HG03159 (cell line): ENCODE measurements at regions not wholly inside any gene's neighbourhood (a gene's known extent, or its start where the extent isn't known, plus 50 kb on each side); places are given as distances from the start of the nearest gene placed in this dataset.
"Not testable (repeated sequence)": the region's sequence is repeated elsewhere in the genome, so short reads cannot be mapped to it uniquely, and the experiment has no call there.

Experiments used
- ATAC-seq: cut with Tn5 transposase; IDR thresholded peaks from one replicate; pipeline ENCODE4 v1.9.1; 2021; ENCODE audit warnings: mild to moderate bottlenecking, moderate library complexity; ENCODE audit not compliant: unreplicated experiment

GRCh38 chr2:22361571-22361970 is 1023.4 kb upstream of the KLHL29 start:
- ATAC-seq: no peak

GRCh38 chr2:22375096-22375495 is 1009.9 kb upstream of the KLHL29 start:
- ATAC-seq: no peak

DNA sequence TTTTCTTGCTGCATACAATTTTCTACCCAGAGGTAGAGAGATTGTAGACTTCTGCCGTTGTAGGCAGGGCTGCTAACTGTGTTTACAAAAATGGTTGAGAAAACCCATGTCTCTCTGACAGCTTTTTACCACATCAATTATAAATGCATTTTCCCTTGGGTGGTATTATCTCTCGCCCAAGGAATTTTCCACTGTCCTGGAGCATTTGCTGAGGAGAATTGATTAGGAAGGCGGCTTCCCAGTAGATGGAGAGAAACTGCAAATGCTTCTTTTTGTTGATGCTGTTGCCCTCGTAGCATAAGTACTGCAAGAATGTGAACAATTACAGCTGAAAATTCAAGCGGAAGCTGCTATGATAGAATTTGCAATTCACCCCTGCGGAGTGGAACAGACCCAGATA is 1007.7 kb upstream of the KLHL29 start:
- no peak for ATAC-seq

- ATAC-seq: no peak
Measured at GRCh38 chr2:22382479-22383169, 1002.4 kb upstream of the KLHL29 start.

- ATAC-seq: no peak
Measured at GRCh38 chr2:22397847-22398246, 987.1 kb upstream of the KLHL29 start.

DNA sequence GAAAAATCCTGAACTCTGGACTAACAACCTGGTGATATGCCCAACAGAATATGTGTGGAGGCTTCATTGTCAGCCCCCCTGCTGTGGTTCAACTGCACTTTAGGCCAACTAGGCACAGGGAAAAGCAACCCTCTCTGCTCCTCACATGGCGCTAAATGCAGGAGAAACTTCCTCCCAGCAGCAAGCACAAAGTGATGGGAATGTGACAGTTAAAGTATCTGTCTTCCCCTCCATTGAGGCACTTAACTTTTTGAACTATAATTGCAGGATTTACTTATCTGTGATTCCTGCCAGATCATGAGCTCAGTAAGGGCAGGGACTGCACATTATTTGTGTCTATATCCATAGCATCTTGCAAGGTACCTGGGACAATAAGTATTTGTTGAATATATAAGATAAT is 981.2 kb upstream of the KLHL29 start:
- no peak for ATAC-seq

- ATAC-seq: no peak
Measured at GRCh38 chr2:22406625-22407024, 978.4 kb upstream of the KLHL29 start.

DNA sequence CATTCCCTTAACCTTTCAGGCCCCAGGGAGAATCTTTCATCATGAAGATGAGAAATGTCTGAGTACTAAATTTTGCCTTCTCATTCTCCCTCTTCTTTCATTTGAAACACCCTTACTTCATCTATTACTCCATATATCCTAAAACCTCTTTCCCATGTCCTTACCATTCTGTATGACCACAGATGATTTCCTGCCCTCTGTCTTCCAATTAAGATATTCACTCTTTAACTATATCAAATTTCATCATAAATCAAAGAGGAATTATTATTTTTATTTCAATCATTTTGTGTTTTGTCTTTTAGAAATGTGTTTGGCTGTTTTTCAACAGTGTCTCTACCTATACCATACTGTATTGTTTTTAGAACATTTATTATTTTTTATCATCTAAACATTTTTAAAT is 964.9 kb upstream of the KLHL29 start:
- no peak for ATAC-seq

GRCh38 chr2:22442051-22442450 is 942.9 kb upstream of the KLHL29 start:
- ATAC-seq: no peak

GRCh38 chr2:22444281-22444680 is 940.7 kb upstream of the KLHL29 start:
- ATAC-seq: no peak

- no peak for ATAC-seq
Measured at GRCh38 chr2:22449696-22450095, 935.3 kb upstream of the KLHL29 start.

DNA sequence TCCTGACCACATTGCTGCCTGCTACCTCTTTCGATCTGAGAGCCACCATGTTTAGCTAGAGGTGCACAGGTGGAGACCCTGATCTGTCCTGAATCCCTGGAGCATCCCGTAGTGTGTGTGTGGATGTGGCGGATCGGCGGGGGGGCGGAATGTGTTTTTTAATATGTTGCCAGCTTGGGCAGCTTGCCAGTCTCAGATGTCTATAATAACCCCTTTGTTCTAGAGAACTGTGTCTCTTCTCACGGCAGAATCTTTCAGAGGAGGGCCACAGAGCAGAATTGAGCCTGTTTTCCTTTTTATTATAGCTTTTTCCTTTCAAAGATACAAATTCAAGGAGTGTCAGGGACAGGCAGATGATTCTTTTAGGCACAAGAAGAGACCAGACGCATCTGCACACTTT is 934.1 kb upstream of the KLHL29 start:
- ATAC-seq: no peak

GRCh38 chr2:22454826-22455485 is 930.0 kb upstream of the KLHL29 start:
- ATAC-seq: no peak

DNA sequence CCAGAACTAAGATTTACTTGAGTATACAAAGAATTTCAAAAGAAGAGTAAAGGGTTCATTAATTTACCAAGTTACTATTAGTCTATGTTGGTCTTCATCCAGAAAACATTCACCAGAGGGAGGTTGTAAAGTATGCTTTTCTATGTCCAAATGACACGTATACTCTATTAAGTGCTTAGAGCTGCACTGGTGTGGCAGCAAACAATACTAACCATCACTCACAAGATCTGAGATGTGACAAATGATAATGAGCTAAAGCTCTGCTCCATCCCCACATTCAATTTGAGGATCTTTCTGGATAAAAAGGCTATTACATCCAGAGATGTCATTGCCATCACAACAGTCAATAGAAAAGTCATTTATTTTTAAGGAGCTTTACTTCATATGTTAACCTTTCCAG is 926.5 kb upstream of the KLHL29 start:
- ATAC-seq: no peak

DNA sequence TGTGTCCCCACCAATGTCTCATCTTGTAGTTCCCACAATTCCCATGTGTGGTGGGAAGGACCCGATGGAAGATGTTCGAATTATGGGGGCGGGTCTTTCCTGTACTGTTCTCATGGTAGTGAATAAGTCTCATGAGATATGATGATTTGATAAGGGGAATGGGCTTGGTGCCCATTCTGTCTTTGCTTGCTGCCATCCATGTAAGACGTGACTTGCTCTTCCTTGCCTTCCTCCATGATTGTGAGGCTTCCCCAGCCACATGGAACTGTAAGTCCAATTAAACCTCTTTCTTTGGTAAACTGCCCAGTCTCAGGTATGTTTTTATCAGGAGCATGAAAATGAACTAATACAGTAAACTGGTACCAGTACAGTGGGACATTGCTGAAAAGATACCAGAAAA is 909.9 kb upstream of the KLHL29 start:
- ATAC-seq: not testable (repeated sequence)

- no peak for ATAC-seq
Measured at GRCh38 chr2:22478329-22478728, 906.6 kb upstream of the KLHL29 start.

GRCh38 chr2:22481486-22482259 is 903.3 kb upstream of the KLHL29 start:
- ATAC-seq: no peak

DNA sequence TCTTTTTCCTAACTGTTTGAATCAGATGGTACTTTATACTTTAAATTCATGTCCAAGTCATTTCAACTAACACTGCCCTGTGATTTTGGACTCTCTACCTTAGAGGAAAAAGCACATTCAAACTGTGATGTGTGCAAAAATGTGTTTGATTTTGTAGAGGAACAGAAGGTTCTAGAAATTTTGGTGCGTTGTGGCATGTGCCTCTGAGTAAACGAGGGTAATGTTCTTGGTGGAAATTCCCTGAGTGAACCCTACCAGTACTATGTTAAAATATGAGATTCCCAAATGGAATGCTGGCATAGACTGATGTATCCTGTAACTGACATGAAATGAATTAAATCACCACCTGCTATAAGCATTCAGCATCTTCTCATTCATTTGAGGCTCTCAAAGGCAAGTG is 901.9 kb upstream of the KLHL29 start:
- ATAC-seq: no peak

GRCh38 chr2:22485486-22485885 is 899.5 kb upstream of the KLHL29 start:
- no peak for ATAC-seq

GRCh38 chr2:22486343-22486742 is 898.6 kb upstream of the KLHL29 start:
- ATAC-seq: no peak

DNA sequence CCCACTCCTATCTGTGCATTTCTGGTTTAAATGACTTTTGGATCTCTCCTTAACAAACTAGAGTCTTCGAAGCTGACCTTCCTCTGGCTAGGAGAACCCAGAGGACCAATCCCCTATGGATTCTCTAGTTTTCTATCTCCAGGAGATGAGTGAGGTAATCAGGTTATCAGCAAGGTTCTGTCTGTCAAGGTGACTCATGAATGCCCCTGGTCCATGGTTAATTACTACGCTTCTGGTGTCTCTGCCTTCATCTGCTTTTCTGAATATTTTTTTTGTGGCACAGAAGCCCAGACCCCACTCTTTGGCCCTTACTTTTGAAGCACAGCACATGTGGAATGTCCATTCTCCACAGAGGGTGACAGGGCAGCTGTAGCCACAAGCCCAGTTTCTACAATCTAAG is 897.9 kb upstream of the KLHL29 start:
- no peak for ATAC-seq

DNA sequence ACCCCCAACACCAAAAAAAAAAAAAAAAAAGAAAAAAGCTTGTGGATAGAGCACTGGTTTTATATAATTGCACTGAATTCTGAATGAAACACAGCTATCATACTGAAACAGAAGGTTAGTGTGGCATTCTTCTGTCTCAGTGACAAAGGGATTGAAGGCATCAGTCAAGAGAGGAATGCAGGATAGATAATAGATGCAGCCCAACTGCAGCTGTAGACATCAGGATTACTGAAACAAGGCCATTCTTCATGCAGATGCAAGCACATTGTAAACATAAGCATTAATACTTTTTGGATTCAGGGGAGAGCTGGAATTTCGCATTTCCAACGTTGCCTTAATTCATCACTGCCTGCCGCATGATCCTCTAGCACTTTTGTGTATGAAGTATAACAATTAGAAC is 897.4 kb upstream of the KLHL29 start:
- ATAC-seq: no peak
